Keratinocyte (primary cell): ENCODE measurements at regions not wholly inside any gene's neighbourhood (a gene's known extent, or its start where the extent isn't known, plus 50 kb on each side); places are given as distances from the start of the nearest gene placed in this dataset.

Experiments used
- EZH2 ChIP-seq: IDR thresholded peaks from one replicate; pipeline ENCODE4 v1.6.1; 2012; ENCODE audit warnings: inconsistent platforms, mild to moderate bottlenecking, low read length, moderate library complexity
- TF ChIP-seq, protein P1 (sequence below), 3 experiments: IDR thresholded peaks in 1 of 3; conservative IDR thresholded peaks in 1 of 3; optimal IDR thresholded peaks in 1 of 3; 2 replicates in 2 of 3; 3 replicates in 1 of 3; pipeline versions ENCODE3 to v1.5.1; 2011; ENCODE audit warnings: low read length in 3 of 3, mild to moderate bottlenecking in 3 of 3, moderate library complexity in 2 of 3, control low read depth in 1 of 3, inconsistent platforms in 1 of 3; ENCODE audit not compliant: insufficient read depth in 2 of 3; ENCODE audit errors: extremely low read depth in 1 of 3

DNA sequence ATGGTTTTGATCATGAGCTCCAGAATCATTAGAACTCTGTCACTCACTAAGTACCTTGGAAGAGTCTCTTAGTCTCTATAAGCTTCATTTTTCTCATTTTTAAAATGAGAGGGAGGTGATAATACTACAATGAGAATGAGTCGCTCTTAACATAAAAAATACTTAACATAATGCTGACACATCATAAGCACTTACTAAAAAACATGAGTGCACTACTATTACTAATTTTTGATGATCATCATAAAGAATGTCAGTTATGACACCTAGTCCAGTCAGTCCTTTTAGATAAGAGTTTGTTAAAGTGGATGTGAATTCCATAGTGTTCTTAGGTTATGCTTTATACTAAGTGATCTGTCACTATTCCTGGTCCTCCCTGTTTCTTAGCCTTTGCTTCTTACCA is 200.4 kb upstream of the SLC24A2 start:
- TF ChIP-seq, protein P1, sequence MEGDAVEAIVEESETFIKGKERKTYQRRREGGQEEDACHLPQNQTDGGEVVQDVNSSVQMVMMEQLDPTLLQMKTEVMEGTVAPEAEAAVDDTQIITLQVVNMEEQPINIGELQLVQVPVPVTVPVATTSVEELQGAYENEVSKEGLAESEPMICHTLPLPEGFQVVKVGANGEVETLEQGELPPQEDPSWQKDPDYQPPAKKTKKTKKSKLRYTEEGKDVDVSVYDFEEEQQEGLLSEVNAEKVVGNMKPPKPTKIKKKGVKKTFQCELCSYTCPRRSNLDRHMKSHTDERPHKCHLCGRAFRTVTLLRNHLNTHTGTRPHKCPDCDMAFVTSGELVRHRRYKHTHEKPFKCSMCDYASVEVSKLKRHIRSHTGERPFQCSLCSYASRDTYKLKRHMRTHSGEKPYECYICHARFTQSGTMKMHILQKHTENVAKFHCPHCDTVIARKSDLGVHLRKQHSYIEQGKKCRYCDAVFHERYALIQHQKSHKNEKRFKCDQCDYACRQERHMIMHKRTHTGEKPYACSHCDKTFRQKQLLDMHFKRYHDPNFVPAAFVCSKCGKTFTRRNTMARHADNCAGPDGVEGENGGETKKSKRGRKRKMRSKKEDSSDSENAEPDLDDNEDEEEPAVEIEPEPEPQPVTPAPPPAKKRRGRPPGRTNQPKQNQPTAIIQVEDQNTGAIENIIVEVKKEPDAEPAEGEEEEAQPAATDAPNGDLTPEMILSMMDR (optimal IDR thresholded peaks at IDR 0.05 in 1 of 3, IDR thresholded peaks at IDR 0.05 in 1 of 3, conservative IDR thresholded peaks at IDR 0.05 in 1 of 3; ENCODE audit: extremely low read depth in 1 of 3, insufficient read depth in 2 of 3, low read length in 3 of 3) = no peak
- TF ChIP-seq EZH2 = no peak
